ENCODE measurements at regions not wholly inside any gene's neighbourhood (a gene's known extent, or its start where the extent isn't known, plus 50 kb on each side); places are given as distances from the start of the nearest gene placed in this dataset.

- DNase-seq (ENCODE audit: low read depth in 4 of 4, low spot score in 1 of 4): no peak
These were observed 114.5 kb upstream of the C1orf21 start for GRCh38 chr1:184272175-184272866.

GRCh38 chr1:184276416-184276815 lies 110.4 kb upstream of the C1orf21 start:
- DNase-seq (ENCODE audit: low read depth in 4 of 4, low spot score in 1 of 4): no peak

GRCh38 chr1:184279911-184280458 lies 106.8 kb upstream of the C1orf21 start:
- no peak for DNase-seq (ENCODE audit: low read depth in 4 of 4, low spot score in 1 of 4)

- DNase-seq (ENCODE audit: low read depth in 4 of 4, low spot score in 1 of 4): no peak
These were observed 102.8 kb upstream of the C1orf21 start for GRCh38 chr1:184283999-184284398.

- no peak for DNase-seq (ENCODE audit: low read depth in 4 of 4, low spot score in 1 of 4)
These were observed 101.9 kb upstream of the C1orf21 start for GRCh38 chr1:184284900-184285299.

GRCh38 chr1:184285401-184286087 lies 101.3 kb upstream of the C1orf21 start:
- no peak for DNase-seq (ENCODE audit: low read depth in 4 of 4, low spot score in 1 of 4)

GRCh38 chr1:184287001-184287400 lies 99.8 kb upstream of the C1orf21 start:
- no peak for DNase-seq (ENCODE audit: low read depth in 4 of 4, low spot score in 1 of 4)

- no peak for DNase-seq (ENCODE audit: low read depth in 4 of 4, low spot score in 1 of 4)
These were observed 96.8 kb upstream of the C1orf21 start for GRCh38 chr1:184289825-184290550.

- no peak for DNase-seq (ENCODE audit: low read depth in 4 of 4, low spot score in 1 of 4)
These were observed 95.1 kb upstream of the C1orf21 start for GRCh38 chr1:184291701-184292100.

- no peak for DNase-seq (ENCODE audit: low read depth in 4 of 4, low spot score in 1 of 4)
These were observed 94.7 kb upstream of the C1orf21 start for GRCh38 chr1:184292101-184292500.

- DNase-seq (ENCODE audit: low read depth in 4 of 4, low spot score in 1 of 4): no peak
These were observed 92.7 kb upstream of the C1orf21 start for GRCh38 chr1:184294101-184294500.

- DNase-seq (ENCODE audit: low read depth in 4 of 4, low spot score in 1 of 4): no peak
These were observed 90.2 kb upstream of the C1orf21 start for GRCh38 chr1:184296466-184297243.

GRCh38 chr1:184297244-184297750 lies 89.5 kb upstream of the C1orf21 start:
- DNase-seq (ENCODE audit: low read depth in 4 of 4, low spot score in 1 of 4): no peak

GRCh38 chr1:184298440-184299405 lies 88.1 kb upstream of the C1orf21 start:
- no peak for DNase-seq (ENCODE audit: low read depth in 4 of 4, low spot score in 1 of 4)

GRCh38 chr1:184299406-184299790 lies 87.4 kb upstream of the C1orf21 start:
- DNase-seq (ENCODE audit: low read depth in 4 of 4, low spot score in 1 of 4): no peak

- no peak for DNase-seq (ENCODE audit: low read depth in 4 of 4, low spot score in 1 of 4)
These were observed 87.0 kb upstream of the C1orf21 start for GRCh38 chr1:184299796-184300195.

GRCh38 chr1:184300446-184300845 lies 86.4 kb upstream of the C1orf21 start:
- no peak for DNase-seq (ENCODE audit: low read depth in 4 of 4, low spot score in 1 of 4)

GRCh38 chr1:184301227-184301626 lies 85.6 kb upstream of the C1orf21 start:
- no peak for DNase-seq (ENCODE audit: low read depth in 4 of 4, low spot score in 1 of 4)

GRCh38 chr1:184302346-184302745 lies 84.5 kb upstream of the C1orf21 start:
- DNase-seq (ENCODE audit: low read depth in 4 of 4, low spot score in 1 of 4): no peak

All from stimulated activated CD4-positive, alpha-beta T cell treated with anti-CD3 and anti-CD28 coated beads, Interleukin-1b, Interleukin-23, amount 100 ng/mL, for 24 hours (primary cell).